ENCODE measurements at regions not wholly inside any gene's neighbourhood (a gene's known extent, or its start where the extent isn't known, plus 50 kb on each side); places are given as distances from the start of the nearest gene placed in this dataset.

DNA sequence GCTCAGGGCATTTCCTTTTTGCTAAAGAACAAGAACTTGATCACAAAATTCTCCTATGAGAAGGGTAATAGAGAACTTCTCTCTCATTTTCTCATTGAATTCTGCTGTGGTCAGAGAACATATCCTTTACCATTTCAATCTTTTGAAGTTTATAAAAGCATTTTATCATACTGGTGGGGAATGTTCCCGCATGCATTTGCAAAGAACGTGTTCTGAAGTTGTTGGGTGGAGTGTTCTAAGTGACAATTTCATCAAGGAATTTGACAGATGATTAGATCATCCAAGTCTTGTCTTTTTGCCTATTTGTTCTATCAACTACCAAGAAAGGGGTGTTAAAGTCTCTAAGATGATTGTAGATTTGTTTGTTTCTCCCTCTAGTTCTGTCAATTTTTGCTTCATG lies 163.4 kb upstream of the FREM1 start:
- no peak overlapping the region for H3K9ac ChIP-seq (ENCODE audit: insufficient read depth in 1 of 2, low read depth in 2 of 2, low read length in 2 of 2)
- H3K9me3 ChIP-seq (replicated peaks; ENCODE audit: control insufficient read depth, insufficient read depth, low read depth, low read length) = no peaks in the 10 kb centered on the region
- H3K4me3 ChIP-seq = no peak overlapping the region
- H4K20me1 ChIP-seq (replicated peaks; ENCODE audit: control insufficient read depth, insufficient read depth, low read length) = no peaks in the 10 kb centered on the region
- no peak overlapping the region for H2AFZ ChIP-seq (ENCODE audit: low read depth, low read length)
- BruUV-seq (replicated peaks) = no TSS peak
- no peaks in the 10 kb centered on the region for H3K4me1 ChIP-seq (replicated peaks in 1 of 2; ENCODE audit: control insufficient read depth in 2 of 2, insufficient read depth in 2 of 2, low read length in 2 of 2)
- ATAC-seq (no peak), FAIRE-seq (no peak), DNase-seq (ENCODE audit: extremely low read depth in 1 of 4, low spot score in 3 of 4) (no peak)
- no peaks in the 10 kb centered on the region for H3K9me1 ChIP-seq (ENCODE audit: control insufficient read depth, insufficient read depth, low read length)
- H3K27ac ChIP-seq (ENCODE audit: extremely low read depth, low read depth, low read length) = no peak overlapping the region
- no peaks in the 10 kb centered on the region for H3K27me3 ChIP-seq (ENCODE audit: control insufficient read depth in 2 of 2, insufficient read depth in 2 of 2, low read length in 2 of 2)
- ChIA-PET POLR2A (interaction anchor here (1.3 kb wide), 1 partner anchor 9 kb away, joined by 3 read pairs; no protein-coding TSS in a partner anchor), CTCF (ENCODE audit: low intra/inter-chr PET ratio) (no interaction called here)
- H3K36me3 ChIP-seq (ENCODE audit: control insufficient read depth, insufficient read depth, low read length) = no peaks in the 10 kb centered on the region
- no peak overlapping the region for H3K4me2 ChIP-seq (ENCODE audit: insufficient read depth, low read length)
- TF ChIP-seq, protein P1, sequence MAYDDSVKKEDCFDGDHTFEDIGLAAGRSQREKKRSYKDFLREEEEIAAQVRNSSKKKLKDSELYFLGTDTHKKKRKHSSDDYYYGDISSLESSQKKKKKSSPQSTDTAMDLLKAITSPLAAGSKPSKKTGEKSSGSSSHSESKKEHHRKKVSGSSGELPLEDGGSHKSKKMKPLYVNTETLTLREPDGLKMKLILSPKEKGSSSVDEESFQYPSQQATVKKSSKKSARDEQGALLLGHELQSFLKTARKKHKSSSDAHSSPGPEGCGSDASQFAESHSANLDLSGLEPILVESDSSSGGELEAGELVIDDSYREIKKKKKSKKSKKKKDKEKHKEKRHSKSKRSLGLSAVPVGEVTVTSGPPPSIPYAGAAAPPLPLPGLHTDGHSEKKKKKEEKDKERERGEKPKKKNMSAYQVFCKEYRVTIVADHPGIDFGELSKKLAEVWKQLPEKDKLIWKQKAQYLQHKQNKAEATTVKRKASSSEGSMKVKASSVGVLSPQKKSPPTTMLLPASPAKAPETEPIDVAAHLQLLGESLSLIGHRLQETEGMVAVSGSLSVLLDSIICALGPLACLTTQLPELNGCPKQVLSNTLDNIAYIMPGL (CRISPR knock-in tag; IDR thresholded peaks at IDR 0.05) = no peak
- TF ChIP-seq NR3C1 (CRISPR knock-in tag; IDR thresholded peaks at IDR 0.05) = no peak
- TF ChIP-seq XRCC3 (IDR thresholded peaks at IDR 0.05) = no peak
- no peak for TF ChIP-seq FIP1L1 (IDR thresholded peaks at IDR 0.05; ENCODE audit: low read depth, low read length, poor library complexity, severe bottlenecking)
- TF ChIP-seq ZBED1 (IDR thresholded peaks at IDR 0.05) = no peak
- TF ChIP-seq, protein P2, sequence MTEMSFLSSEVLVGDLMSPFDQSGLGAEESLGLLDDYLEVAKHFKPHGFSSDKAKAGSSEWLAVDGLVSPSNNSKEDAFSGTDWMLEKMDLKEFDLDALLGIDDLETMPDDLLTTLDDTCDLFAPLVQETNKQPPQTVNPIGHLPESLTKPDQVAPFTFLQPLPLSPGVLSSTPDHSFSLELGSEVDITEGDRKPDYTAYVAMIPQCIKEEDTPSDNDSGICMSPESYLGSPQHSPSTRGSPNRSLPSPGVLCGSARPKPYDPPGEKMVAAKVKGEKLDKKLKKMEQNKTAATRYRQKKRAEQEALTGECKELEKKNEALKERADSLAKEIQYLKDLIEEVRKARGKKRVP (CRISPR knock-in tag; IDR thresholded peaks at IDR 0.05) = no peak
- TF ChIP-seq MAFF (IDR thresholded peaks at IDR 0.05; ENCODE audit: low read length) = no peak
- TF ChIP-seq HMGN3 (IDR thresholded peaks at IDR 0.05; ENCODE audit: borderline replicate concordance, extremely low read depth, insufficient read length, low read depth, low read length) = no peak
- TF ChIP-seq ZNF217 (CRISPR knock-in tag; IDR thresholded peaks at IDR 0.05) = no peak
- no peak for TF ChIP-seq IRF2 (CRISPR knock-in tag; IDR thresholded peaks at IDR 0.05)
- TF ChIP-seq, protein P3, sequence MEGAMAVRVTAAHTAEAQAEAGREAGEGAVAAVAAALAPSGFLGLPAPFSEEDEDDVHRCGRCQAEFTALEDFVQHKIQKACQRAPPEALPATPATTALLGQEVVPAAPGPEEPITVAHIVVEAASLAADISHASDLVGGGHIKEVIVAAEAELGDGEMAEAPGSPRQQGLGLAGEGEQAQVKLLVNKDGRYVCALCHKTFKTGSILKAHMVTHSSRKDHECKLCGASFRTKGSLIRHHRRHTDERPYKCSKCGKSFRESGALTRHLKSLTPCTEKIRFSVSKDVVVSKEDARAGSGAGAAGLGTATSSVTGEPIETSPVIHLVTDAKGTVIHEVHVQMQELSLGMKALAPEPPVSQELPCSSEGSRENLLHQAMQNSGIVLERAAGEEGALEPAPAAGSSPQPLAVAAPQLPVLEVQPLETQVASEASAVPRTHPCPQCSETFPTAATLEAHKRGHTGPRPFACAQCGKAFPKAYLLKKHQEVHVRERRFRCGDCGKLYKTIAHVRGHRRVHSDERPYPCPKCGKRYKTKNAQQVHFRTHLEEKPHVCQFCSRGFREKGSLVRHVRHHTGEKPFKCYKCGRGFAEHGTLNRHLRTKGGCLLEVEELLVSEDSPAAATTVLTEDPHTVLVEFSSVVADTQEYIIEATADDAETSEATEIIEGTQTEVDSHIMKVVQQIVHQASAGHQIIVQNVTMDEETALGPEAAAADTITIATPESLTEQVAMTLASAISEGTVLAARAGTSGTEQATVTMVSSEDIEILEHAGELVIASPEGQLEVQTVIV (CRISPR knock-in tag; IDR thresholded peaks at IDR 0.05; ENCODE audit: borderline replicate concordance) = no peak
- TF ChIP-seq ATF1 (CRISPR knock-in tag; IDR thresholded peaks at IDR 0.05) = no peak
- no peak for TF ChIP-seq ATF1 (tag; IDR thresholded peaks at IDR 0.05)
- TF ChIP-seq, protein P4, sequence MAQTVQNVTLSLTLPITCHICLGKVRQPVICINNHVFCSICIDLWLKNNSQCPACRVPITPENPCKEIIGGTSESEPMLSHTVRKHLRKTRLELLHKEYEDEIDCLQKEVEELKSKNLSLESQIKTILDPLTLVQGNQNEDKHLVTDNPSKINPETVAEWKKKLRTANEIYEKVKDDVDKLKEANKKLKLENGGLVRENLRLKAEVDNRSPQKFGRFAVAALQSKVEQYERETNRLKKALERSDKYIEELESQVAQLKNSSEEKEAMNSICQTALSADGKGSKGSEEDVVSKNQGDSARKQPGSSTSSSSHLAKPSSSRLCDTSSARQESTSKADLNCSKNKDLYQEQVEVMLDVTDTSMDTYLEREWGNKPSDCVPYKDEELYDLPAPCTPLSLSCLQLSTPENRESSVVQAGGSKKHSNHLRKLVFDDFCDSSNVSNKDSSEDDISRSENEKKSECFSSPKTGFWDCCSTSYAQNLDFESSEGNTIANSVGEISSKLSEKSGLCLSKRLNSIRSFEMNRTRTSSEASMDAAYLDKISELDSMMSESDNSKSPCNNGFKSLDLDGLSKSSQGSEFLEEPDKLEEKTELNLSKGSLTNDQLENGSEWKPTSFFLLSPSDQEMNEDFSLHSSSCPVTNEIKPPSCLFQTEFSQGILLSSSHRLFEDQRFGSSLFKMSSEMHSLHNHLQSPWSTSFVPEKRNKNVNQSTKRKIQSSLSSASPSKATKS (CRISPR knock-in tag; IDR thresholded peaks at IDR 0.05) = no peak
- no peak for TF ChIP-seq ZNF444 (CRISPR knock-in tag; IDR thresholded peaks at IDR 0.05)
- 0% methylated on average over 2 of the region's 2 CpGs for WGBS (ENCODE audit: insufficient coverage, low coverage, missing lambda C conversion rate)
- in situ Hi-C loops (cut with MboI) (no loop called here), intact Hi-C loops (cut with micrococcal nuclease) (no loop called here)
- no peaks in the 10 kb centered on the region for H3K79me2 ChIP-seq (ENCODE audit: control insufficient read depth, insufficient read depth, low read length)

All from K562 (cell line).